Prostate gland (tissue), 2 donors: ENCODE measurements at regions not wholly inside any gene's neighbourhood (a gene's known extent, or its start where the extent isn't known, plus 50 kb on each side); places are given as distances from the start of the nearest gene placed in this dataset.

ENCODE experiments used
- DNase-seq: peaks from one replicate; pipeline ENCODE4 v3.0.0-alpha.2; 2019; ENCODE audit warnings: low spot score
- H3K27ac ChIP-seq, 2 donors: fragments of 200-600 bp; sonication (generic); 2 replicates each; pipeline ENCODE4 v1.5.1; 2017 to 2019
- H3K27me3 ChIP-seq: fragments of 200-600 bp; sonication (generic); replicated peaks from 2 replicates; pipeline ENCODE4 v1.5.1; 2019; ENCODE audit not compliant: insufficient read depth
- H3K36me3 ChIP-seq, 2 donors: fragments of 200-600 bp; sonication (generic); 1 replicate in 1 of 2; 2 replicates in 1 of 2; pipeline versions ENCODE4 v1.5.1 to v1.8.1; 2017 to 2019
- H3K4me1 ChIP-seq: fragments of 200-600 bp; sonication (generic); replicated peaks from 2 replicates; pipeline ENCODE4 v1.5.1; 2019
- H3K4me3 ChIP-seq, 2 donors: fragments of 200-600 bp; sonication (generic); 2 replicates each; pipeline ENCODE4 v1.5.1; 2017 to 2019
- H3K9me3 ChIP-seq: fragments of 200-600 bp; sonication (generic); 2 replicates; pipeline ENCODE4 v1.5.1; 2017
- CTCF ChIP-seq, 4 experiments: fragments of 200-600 bp in 2 of 4; fragments of 450-650 bp in 2 of 4; sonication (generic) in 2 of 4; IDR thresholded peaks; 1 replicate in 3 of 4; 2 replicates in 1 of 4; pipeline ENCODE4 v1.5.1; 2016 to 2019; ENCODE audit warnings: antibody characterized with exemption in 4 of 4, mild to moderate bottlenecking in 2 of 4, moderate library complexity in 2 of 4
- POLR2A ChIP-seq: fragments of 450-650 bp; IDR thresholded peaks from one replicate; pipeline ENCODE4 v1.6.1; 2016; ENCODE audit warnings: antibody characterized with exemption, mild to moderate bottlenecking
- POLR2AphosphoS5 ChIP-seq: sonication (generic); formaldehyde crosslinking; IDR thresholded peaks from one replicate; pipeline ENCODE4 v1.6.1; 2017; ENCODE audit warnings: antibody characterized with exemption
- WGBS: methylation state at CpG from one replicate; pipeline ENCODE4 v1.1.5; 2018; 5-methylcytosine and 5-hydroxymethylcytosine counted together
- intact Hi-C: fragments of 100-400 bp; cut with DNase I; formaldehyde crosslinking; loops from one replicate; pipeline ENCODE4 v1.14.2; 2022

GRCh38 chrX:25130619-25131018 lies 114.9 kb upstream of the ARX start:
- H3K27me3 ChIP-seq = no peaks in the 10 kb centered on the region
- H3K9me3 ChIP-seq = no peaks in the 10 kb centered on the region
- no peak for DNase-seq
- no peaks in the 10 kb centered on the region for H3K4me1 ChIP-seq
- intact Hi-C loops = no loop called here
- no peak overlapping the region for H3K4me3 ChIP-seq
- 97% methylated on average over 4 of the region's 4 CpGs for WGBS
- TF ChIP-seq POLR2AphosphoS5 (no peak), CTCF (IDR thresholded peaks at IDR 0.05) (no peak), POLR2A (no peak)
- H3K36me3 ChIP-seq = no peaks in the 10 kb centered on the region
- no peak overlapping the region for H3K27ac ChIP-seq

GRCh38 chrX:25125483-25125882 lies 109.7 kb upstream of the ARX start:
- no peaks in the 10 kb centered on the region for H3K27me3 ChIP-seq
- 70% methylated on average over 4 of the region's 4 CpGs for WGBS
- H3K27ac ChIP-seq = no peak overlapping the region
- no peaks in the 10 kb centered on the region for H3K9me3 ChIP-seq
- no peak for DNase-seq
- TF ChIP-seq POLR2AphosphoS5 = no peak
- TF ChIP-seq CTCF (IDR thresholded peaks at IDR 0.05) = no peak
- TF ChIP-seq POLR2A = no peak
- no peak overlapping the region for H3K4me3 ChIP-seq
- H3K36me3 ChIP-seq = no peaks in the 10 kb centered on the region
- intact Hi-C loops = no loop called here
- H3K4me1 ChIP-seq = no peaks in the 10 kb centered on the region

DNA sequence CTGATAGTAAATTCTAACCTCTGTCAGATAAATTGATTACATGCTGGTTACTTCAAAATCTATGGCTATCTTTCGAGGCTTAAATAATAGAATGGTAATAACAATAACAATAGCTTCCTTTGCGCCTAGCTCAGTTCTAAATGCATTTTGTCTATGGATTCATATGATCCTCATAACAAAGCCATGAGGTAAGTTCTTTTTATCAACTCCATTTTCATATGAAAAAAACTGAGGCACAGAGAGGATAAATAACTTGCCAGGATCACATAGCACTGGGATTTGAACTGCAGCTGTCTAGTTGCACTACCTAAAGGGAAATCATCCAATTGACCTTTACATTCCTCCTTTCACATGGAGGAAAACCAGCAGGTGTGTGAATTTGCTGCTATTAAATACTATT lies 108.6 kb upstream of the ARX start:
- Histone ChIP-seq H3K27me3 (no peaks in the 10 kb centered on the region), H3K4me3 (no peak overlapping the region), H3K9me3 (no peaks in the 10 kb centered on the region), H3K4me1 (no peaks in the 10 kb centered on the region), H3K27ac (no peak overlapping the region), H3K36me3 (no peaks in the 10 kb centered on the region)
- 90% methylated on average over 2 of the region's 2 CpGs for WGBS
- DNase-seq = no peak
- no peak for TF ChIP-seq POLR2A
- TF ChIP-seq CTCF (IDR thresholded peaks at IDR 0.05) = no peak
- TF ChIP-seq POLR2AphosphoS5 = no peak
- intact Hi-C loops = no loop called here

GRCh38 chrX:25112156-25112555 lies 96.4 kb upstream of the ARX start:
- no peaks in the 10 kb centered on the region for H3K4me1 ChIP-seq
- intact Hi-C loops = no loop called here
- H3K27ac ChIP-seq = no peak overlapping the region
- H3K36me3 ChIP-seq = no peaks in the 10 kb centered on the region
- TF ChIP-seq POLR2A (no peak), CTCF (IDR thresholded peaks at IDR 0.05) (no peak), POLR2AphosphoS5 (no peak)
- no peaks in the 10 kb centered on the region for H3K27me3 ChIP-seq
- no CpG with 5 or more reads among the region's 2 CpGs for WGBS
- H3K4me3 ChIP-seq = no peak overlapping the region
- H3K9me3 ChIP-seq = no peaks in the 10 kb centered on the region
- no peak for DNase-seq

DNA sequence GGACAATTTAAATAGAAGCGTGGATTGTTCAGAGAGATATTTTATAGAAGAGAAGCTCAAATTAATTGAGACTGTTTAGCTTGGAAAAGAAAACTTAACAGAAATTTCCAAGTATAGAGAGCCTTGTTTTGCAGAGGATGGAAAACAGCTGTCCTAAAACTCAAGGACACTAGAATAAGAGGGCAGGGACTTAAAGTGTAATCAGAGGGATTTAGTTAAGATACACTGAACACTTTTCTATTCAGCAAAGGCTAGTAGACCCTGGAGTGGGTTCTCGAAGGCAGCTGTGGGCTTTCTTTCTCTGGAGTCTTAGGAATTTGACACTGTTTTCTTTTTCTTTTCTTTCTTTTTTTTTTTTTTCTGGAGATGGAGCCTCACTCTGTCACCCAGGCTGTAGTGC lies 92.7 kb upstream of the ARX start:
- Histone ChIP-seq H3K4me3 (no peak overlapping the region), H3K27ac (no peak overlapping the region), H3K27me3 (no peaks in the 10 kb centered on the region), H3K4me1 (no peaks in the 10 kb centered on the region), H3K9me3 (no peaks in the 10 kb centered on the region), H3K36me3 (no peaks in the 10 kb centered on the region)
- WGBS = 38% methylated on average over 2 of the region's 2 CpGs
- TF ChIP-seq POLR2AphosphoS5 (no peak), POLR2A (no peak), CTCF (IDR thresholded peaks at IDR 0.05) (no peak)
- DNase-seq = no peak
- intact Hi-C loops = no loop called here
